ENCODE measurements at regions not wholly inside any gene's neighbourhood (a gene's known extent, or its start where the extent isn't known, plus 50 kb on each side); places are given as distances from the start of the nearest gene placed in this dataset.

GRCh38 chr7:22561321-22561811, 61.4 kb upstream of the STEAP1B start:
- TF ChIP-seq MAX (IDR thresholded peaks at IDR 0.05; ENCODE audit: low read depth), result peak; percentile 90
- no peak for TF ChIP-seq EZH2phosphoT487 (IDR thresholded peaks at IDR 0.05; ENCODE audit: borderline replicate concordance, low read depth)
- TF ChIP-seq POLR2AphosphoS5 (IDR thresholded peaks at IDR 0.05; ENCODE audit: low read depth, low read length), result 0 out of 2 replicates have a peak, but pooled peaks have one; percentile 28
- TF ChIP-seq REST (IDR thresholded peaks at IDR 0.05; ENCODE audit: low read depth, low read length), result no peak; the same call in 1 of the 2 replicates
- TF ChIP-seq MEF2A (IDR thresholded peaks at IDR 0.05; ENCODE audit: borderline replicate concordance, low read depth), result no peak
- TF ChIP-seq EP300 (IDR thresholded peaks at IDR 0.05; ENCODE audit: borderline replicate concordance in 1 of 2, low read depth in 1 of 2, low read length in 1 of 2), result peak in 1 of 2 experiments; percentile 50; a peak in 1 of 4 replicates
- TF ChIP-seq, protein P1, sequence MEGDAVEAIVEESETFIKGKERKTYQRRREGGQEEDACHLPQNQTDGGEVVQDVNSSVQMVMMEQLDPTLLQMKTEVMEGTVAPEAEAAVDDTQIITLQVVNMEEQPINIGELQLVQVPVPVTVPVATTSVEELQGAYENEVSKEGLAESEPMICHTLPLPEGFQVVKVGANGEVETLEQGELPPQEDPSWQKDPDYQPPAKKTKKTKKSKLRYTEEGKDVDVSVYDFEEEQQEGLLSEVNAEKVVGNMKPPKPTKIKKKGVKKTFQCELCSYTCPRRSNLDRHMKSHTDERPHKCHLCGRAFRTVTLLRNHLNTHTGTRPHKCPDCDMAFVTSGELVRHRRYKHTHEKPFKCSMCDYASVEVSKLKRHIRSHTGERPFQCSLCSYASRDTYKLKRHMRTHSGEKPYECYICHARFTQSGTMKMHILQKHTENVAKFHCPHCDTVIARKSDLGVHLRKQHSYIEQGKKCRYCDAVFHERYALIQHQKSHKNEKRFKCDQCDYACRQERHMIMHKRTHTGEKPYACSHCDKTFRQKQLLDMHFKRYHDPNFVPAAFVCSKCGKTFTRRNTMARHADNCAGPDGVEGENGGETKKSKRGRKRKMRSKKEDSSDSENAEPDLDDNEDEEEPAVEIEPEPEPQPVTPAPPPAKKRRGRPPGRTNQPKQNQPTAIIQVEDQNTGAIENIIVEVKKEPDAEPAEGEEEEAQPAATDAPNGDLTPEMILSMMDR (IDR thresholded peaks at IDR 0.05), result no peak
- no peak for TF ChIP-seq FOXM1 (IDR thresholded peaks at IDR 0.05; ENCODE audit: low read depth)
- peak; percentile 73 for TF ChIP-seq TCF12 (IDR thresholded peaks at IDR 0.05)
- TF ChIP-seq SIN3A (IDR thresholded peaks at IDR 0.05; ENCODE audit: borderline replicate concordance, low read depth, low read length), result peak; percentile 77; the same call in 1 of the 2 replicates

All from SK-N-SH (cell line).